ENCODE measurements at regions not wholly inside any gene's neighbourhood (a gene's known extent, or its start where the extent isn't known, plus 50 kb on each side); places are given as distances from the start of the nearest gene placed in this dataset.

DNA sequence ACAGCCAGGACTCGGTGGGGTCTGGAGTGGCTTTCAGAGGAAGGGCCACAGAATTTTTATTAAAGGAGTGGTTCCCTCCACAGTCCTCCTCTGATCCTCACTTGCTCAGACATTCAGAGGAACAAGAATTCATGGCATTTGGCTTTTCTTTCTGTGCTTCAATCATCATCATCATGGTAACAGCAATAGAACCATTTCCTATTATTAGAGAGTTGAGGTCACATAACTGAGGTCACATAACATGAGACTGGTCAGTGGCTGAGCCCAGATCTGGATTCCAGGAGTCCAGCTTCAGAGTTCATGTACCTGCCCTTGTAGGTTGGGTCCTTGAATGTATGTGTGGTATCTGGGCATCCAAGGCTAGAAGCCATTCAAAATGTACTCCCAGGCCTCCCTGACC lies 177.3 kb upstream of the GRB10 start:
- TF ChIP-seq, protein P1, sequence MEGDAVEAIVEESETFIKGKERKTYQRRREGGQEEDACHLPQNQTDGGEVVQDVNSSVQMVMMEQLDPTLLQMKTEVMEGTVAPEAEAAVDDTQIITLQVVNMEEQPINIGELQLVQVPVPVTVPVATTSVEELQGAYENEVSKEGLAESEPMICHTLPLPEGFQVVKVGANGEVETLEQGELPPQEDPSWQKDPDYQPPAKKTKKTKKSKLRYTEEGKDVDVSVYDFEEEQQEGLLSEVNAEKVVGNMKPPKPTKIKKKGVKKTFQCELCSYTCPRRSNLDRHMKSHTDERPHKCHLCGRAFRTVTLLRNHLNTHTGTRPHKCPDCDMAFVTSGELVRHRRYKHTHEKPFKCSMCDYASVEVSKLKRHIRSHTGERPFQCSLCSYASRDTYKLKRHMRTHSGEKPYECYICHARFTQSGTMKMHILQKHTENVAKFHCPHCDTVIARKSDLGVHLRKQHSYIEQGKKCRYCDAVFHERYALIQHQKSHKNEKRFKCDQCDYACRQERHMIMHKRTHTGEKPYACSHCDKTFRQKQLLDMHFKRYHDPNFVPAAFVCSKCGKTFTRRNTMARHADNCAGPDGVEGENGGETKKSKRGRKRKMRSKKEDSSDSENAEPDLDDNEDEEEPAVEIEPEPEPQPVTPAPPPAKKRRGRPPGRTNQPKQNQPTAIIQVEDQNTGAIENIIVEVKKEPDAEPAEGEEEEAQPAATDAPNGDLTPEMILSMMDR (IDR thresholded peaks at IDR 0.05), result no peak
- no peak for TF ChIP-seq POLR2A (IDR thresholded peaks at IDR 0.05)
- no peak for TF ChIP-seq EP300 (IDR thresholded peaks at IDR 0.05)
- TF ChIP-seq POLR2AphosphoS5 (IDR thresholded peaks at IDR 0.05), result no peak
